ENCODE measurements at regions not wholly inside any gene's neighbourhood (a gene's known extent, or its start where the extent isn't known, plus 50 kb on each side); places are given as distances from the start of the nearest gene placed in this dataset.

- Histone ChIP-seq H2BK5ac (ENCODE audit: low read depth, low read length, poor library complexity, severe bottlenecking) (no peak overlapping the region), H4K5ac (ENCODE audit: low read depth, low read length) (no peak overlapping the region), H3K27ac (ENCODE audit: insufficient read depth, low read length) (no peak overlapping the region), H3K9me3 (ENCODE audit: control insufficient read depth, insufficient read depth, low read length) (no peaks in the 10 kb centered on the region), H2AK5ac (ENCODE audit: low read depth, low read length) (no peak overlapping the region), H3K79me1 (ENCODE audit: low read depth in 1 of 2, low read length in 2 of 2) (no peaks in the 10 kb centered on the region), H3K4me1 (ENCODE audit: control insufficient read depth, insufficient read depth, low read length) (no peaks in the 10 kb centered on the region), H3K4me2 (ENCODE audit: low read depth, low read length) (no peak overlapping the region), H3K27me3 (ENCODE audit: control insufficient read depth, insufficient read depth, low read length) (no peaks in the 10 kb centered on the region), H3K14ac (replicated peaks; ENCODE audit: low read depth, low read length) (no peak overlapping the region), H3K36me3 (ENCODE audit: control insufficient read depth, insufficient read depth, low read length) (no peaks in the 10 kb centered on the region), H2BK20ac (ENCODE audit: low read depth, low read length) (no peak overlapping the region), H3K4me3 (ENCODE audit: insufficient read depth, low read depth, low read length) (no peak overlapping the region), H4K20me1 (ENCODE audit: insufficient read depth, low read length) (no peaks in the 10 kb centered on the region), H2AFZ (replicated peaks; ENCODE audit: low read length, poor library complexity) (no peak overlapping the region), H2BK120ac (ENCODE audit: low read depth, low read length) (no peak overlapping the region), H3K23ac (ENCODE audit: low read depth, low read length) (no peak overlapping the region), H3K9me1 (ENCODE audit: insufficient read depth, low read length) (no peaks in the 10 kb centered on the region), H3K18ac (ENCODE audit: low read depth, low read length) (no peak overlapping the region), H3K9ac (ENCODE audit: low read depth, low read length) (no peak overlapping the region), H3K56ac (ENCODE audit: extremely low read depth, insufficient read depth, low read length) (no peak overlapping the region), H2AK9ac (replicated peaks; ENCODE audit: low read depth, low read length, poor library complexity) (no peak overlapping the region), H2BK15ac (ENCODE audit: low read depth, low read length) (no peak overlapping the region), H3K4ac (ENCODE audit: low read depth, low read length) (no peak overlapping the region), H4K8ac (ENCODE audit: low read depth in 2 of 2, low read length in 2 of 2) (no peak overlapping the region), H4K91ac (ENCODE audit: insufficient read depth, low read depth, low read length) (no peak overlapping the region)
- DNase-seq (no peak), ATAC-seq (ENCODE audit: low read depth) (no peak)
- BruUV-seq (replicated peaks): no TSS peak
- intact Hi-C loops (cut with micrococcal nuclease): no loop called here
- in situ Hi-C loops (cut with MboI; ENCODE audit: low sequenced_read_pairs): no loop called here
- no peak for TF ChIP-seq MXI1 (IDR thresholded peaks at IDR 0.05; ENCODE audit: borderline replicate concordance, low read depth, low read length)
- TF ChIP-seq FOS (IDR thresholded peaks at IDR 0.05; ENCODE audit: low read depth, low read length): no peak
- TF ChIP-seq RFX5 (IDR thresholded peaks at IDR 0.05; ENCODE audit: low read depth, low read length): no peak
- no peak for TF ChIP-seq BHLHE40 (IDR thresholded peaks at IDR 0.05; ENCODE audit: low read depth, low read length)
- no peak for TF ChIP-seq CHD1 (IDR thresholded peaks at IDR 0.05; ENCODE audit: low read depth, low read length)
- TF ChIP-seq RCOR1 (IDR thresholded peaks at IDR 0.05; ENCODE audit: insufficient replicate concordance, low read length): no peak
- TF ChIP-seq CTCF (conservative IDR thresholded peaks at IDR 0.05; ENCODE audit: low read depth, low read length): no peak
- TF ChIP-seq MAZ (IDR thresholded peaks at IDR 0.05; ENCODE audit: borderline replicate concordance, low read depth, low read length): no peak
- no peak for TF ChIP-seq NFE2L2 (IDR thresholded peaks at IDR 0.05; ENCODE audit: low read depth, low read length)
- no peak for TF ChIP-seq ELK1 (IDR thresholded peaks at IDR 0.05; ENCODE audit: borderline replicate concordance, low read depth, low read length)
- TF ChIP-seq CEBPB (IDR thresholded peaks at IDR 0.05; ENCODE audit: low read depth, low read length): no peak
- no peak for TF ChIP-seq POLR2A (IDR thresholded peaks at IDR 0.05; ENCODE audit: low read depth, low read length)
- TF ChIP-seq SMC3 (IDR thresholded peaks at IDR 0.05; ENCODE audit: low read depth, low read length): no peak
- TF ChIP-seq USF2 (IDR thresholded peaks at IDR 0.05; ENCODE audit: low read depth, low read length): no peak
- no peak for TF ChIP-seq MAFK (IDR thresholded peaks at IDR 0.05; ENCODE audit: low read depth, low read length)
- no peak for TF ChIP-seq RAD21 (IDR thresholded peaks at IDR 0.05; ENCODE audit: low read length)
- WGBS, 2 experiments (ENCODE audit: extremely low coverage in 2 of 2, insufficient read length in 1 of 2): no CpG with 5 or more reads among the region's 1 CpG
- dilution Hi-C loops (cut with HindIII; ENCODE audit: low sequenced_read_pairs, unreplicated experiment): no loop called here
- POLR2A ChIA-PET (ENCODE audit: unreplicated experiment): no interaction called here
- CTCF ChIA-PET: no interaction called here
These were observed 314.3 kb upstream of the NT5E start for GRCh38 chr6:85135376-85136094.

Data from IMR-90 (cell line).